Endodermal cell (in vitro differentiated cells): ENCODE measurements at regions not wholly inside any gene's neighbourhood (a gene's known extent, or its start where the extent isn't known, plus 50 kb on each side); places are given as distances from the start of the nearest gene placed in this dataset.

Experiments used
- DNase-seq: peaks from one replicate; pipeline ENCODE4 v3.0.0-alpha.2; 2017
- H3K27ac ChIP-seq: 2 replicates; pipeline ENCODE4 v1.5.1; 2013; ENCODE audit warnings: mild to moderate bottlenecking, low read depth, low read length, moderate library complexity
- H3K27me3 ChIP-seq: 2 replicates; pipeline ENCODE4 v1.6.1; 2013; ENCODE audit warnings: mild to moderate bottlenecking, low read length, moderate library complexity; ENCODE audit not compliant: insufficient read depth, control insufficient read depth, poor library complexity, severe bottlenecking
- H3K36me3 ChIP-seq: 2 replicates; pipeline ENCODE4 v1.7.0; 2013; ENCODE audit warnings: mild to moderate bottlenecking, low read length, moderate library complexity; ENCODE audit not compliant: control insufficient read depth, insufficient read depth
- H3K4me1 ChIP-seq: one replicate; pipeline ENCODE4 v1.7.0; 2013; ENCODE audit warnings: low read length; ENCODE audit not compliant: control insufficient read depth, insufficient read depth
- H3K4me3 ChIP-seq: 2 replicates; pipeline ENCODE4 v1.5.1; 2013; ENCODE audit warnings: mild to moderate bottlenecking, low read length, moderate library complexity
- H3K9ac ChIP-seq: 2 replicates; pipeline ENCODE4 v1.6.1; 2013; ENCODE audit warnings: mild to moderate bottlenecking, low read length, moderate library complexity; ENCODE audit not compliant: poor library complexity, severe bottlenecking; ENCODE audit errors: extremely low read depth
- H3K9me3 ChIP-seq: 2 replicates; pipeline ENCODE4 v1.6.1; 2013; ENCODE audit warnings: mild to moderate bottlenecking, low read length, moderate library complexity; ENCODE audit not compliant: control insufficient read depth
- H3K27ac Mint-ChIP-seq: 2 replicates; pipeline ENCODE4 v1.8.0; 2020; ENCODE audit warnings: mixed read lengths
- H3K27me3 Mint-ChIP-seq: 2 replicates; pipeline ENCODE4 v1.8.0; 2021; ENCODE audit warnings: mild to moderate bottlenecking, mixed read lengths; ENCODE audit not compliant: insufficient read depth
- H3K36me3 Mint-ChIP-seq: 2 replicates; pipeline ENCODE4 v1.8.0; 2020; ENCODE audit warnings: low read depth, mixed read lengths
- H3K4me1 Mint-ChIP-seq: 2 replicates; pipeline ENCODE4 v1.8.0; 2020; ENCODE audit warnings: mixed read lengths
- H3K4me3 Mint-ChIP-seq: 2 replicates; pipeline ENCODE4 v1.8.0; 2020; ENCODE audit warnings: mild to moderate bottlenecking, moderate library complexity, mixed read lengths
- H3K9me3 Mint-ChIP-seq: 2 replicates; pipeline ENCODE4 v1.8.0; 2020; ENCODE audit warnings: mild to moderate bottlenecking, mixed read lengths
- CTCF ChIP-seq: fragments of 200-600 bp; sonication (generic); conservative IDR thresholded peaks from 2 replicates; pipeline ENCODE4 v1.5.0; 2021; ENCODE audit warnings: antibody characterized with exemption, mild to moderate bottlenecking
- WGBS, 2 experiments: methylation state at CpG; one replicate each; pipeline versions ENCODE4 v1.1.5 to v1.1.7; 2013; ENCODE audit warnings: missing lambda C conversion rate in 2 of 2, mixed read lengths in 1 of 2; ENCODE audit not compliant: insufficient coverage in 1 of 2, insufficient read length in 1 of 2; 5-methylcytosine and 5-hydroxymethylcytosine counted together

- Mint-ChIP-seq H3K4me1 (peaks cover 6% of the 10 kb centered on the region), H3K9me3 (no peaks in the 10 kb centered on the region), H3K4me3 (no peak overlapping the region), H3K27ac (no peak overlapping the region), H3K27me3 (peaks cover 54% of the 10 kb centered on the region), H3K36me3 (no peaks in the 10 kb centered on the region)
- DNase-seq, result no peak
- no peak overlapping the region for H3K4me3 ChIP-seq
- WGBS, 2 experiments, result 95% methylated on average over 2 to 5 of the region's 5 CpGs
- H3K36me3 ChIP-seq, result no peaks in the 10 kb centered on the region
- TF ChIP-seq CTCF, result no peak
- no peaks in the 10 kb centered on the region for H3K4me1 ChIP-seq
- peaks cover 62% of the 10 kb centered on the region for H3K27me3 ChIP-seq
- no peak overlapping the region for H3K27ac ChIP-seq
- H3K9ac ChIP-seq, result no peak overlapping the region
- H3K9me3 ChIP-seq, result no peaks in the 10 kb centered on the region
Measured at GRCh38 chr9:107867738-107868137, 378.2 kb upstream of the KLF4 start.

GRCh38 chr9:107866711-107867311, 377.2 kb upstream of the KLF4 start:
- no peak for TF ChIP-seq CTCF
- H3K36me3 ChIP-seq, result no peaks in the 10 kb centered on the region
- H3K27me3 ChIP-seq, result peaks cover 71% of the 10 kb centered on the region
- no peak for DNase-seq
- Mint-ChIP-seq H3K4me1 (no peaks in the 10 kb centered on the region), H3K36me3 (no peaks in the 10 kb centered on the region), H3K27me3 (peaks cover 62% of the 10 kb centered on the region), H3K27ac (no peak overlapping the region), H3K4me3 (no peak overlapping the region), H3K9me3 (no peaks in the 10 kb centered on the region)
- H3K9me3 ChIP-seq, result no peaks in the 10 kb centered on the region
- H3K27ac ChIP-seq, result no peak overlapping the region
- H3K4me1 ChIP-seq, result no peaks in the 10 kb centered on the region
- no peak overlapping the region for H3K4me3 ChIP-seq
- no peak overlapping the region for H3K9ac ChIP-seq

DNA sequence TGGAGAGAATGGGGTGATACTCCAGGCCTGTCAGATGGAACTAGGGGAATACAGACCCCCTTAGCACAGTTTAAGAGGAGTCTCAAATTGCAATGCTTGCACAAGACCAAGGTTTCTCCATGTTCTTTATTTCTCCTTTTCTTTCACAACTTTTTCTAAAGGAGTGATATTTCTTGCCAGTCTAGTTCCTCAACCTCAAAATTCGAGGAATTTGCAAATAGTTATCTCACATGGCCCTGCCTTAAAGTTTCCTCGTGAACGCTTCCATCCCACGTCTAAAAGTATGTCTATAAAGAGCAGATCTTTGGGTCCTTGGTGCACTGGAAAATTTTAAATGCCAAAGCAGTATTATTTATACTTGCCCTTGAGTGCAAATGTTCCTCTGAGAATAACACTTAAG, 373.8 kb upstream of the KLF4 start:
- Mint-ChIP-seq H3K9me3 (no peaks in the 10 kb centered on the region), H3K4me1 (no peaks in the 10 kb centered on the region), H3K36me3 (no peaks in the 10 kb centered on the region), H3K27me3 (peaks cover 70% of the 10 kb centered on the region), H3K27ac (no peak overlapping the region), H3K4me3 (no peak overlapping the region)
- Histone ChIP-seq H3K27me3 (peaks cover 81% of the 10 kb centered on the region), H3K4me3 (no peak overlapping the region), H3K4me1 (no peaks in the 10 kb centered on the region), H3K9ac (no peak overlapping the region), H3K9me3 (no peaks in the 10 kb centered on the region), H3K27ac (no peak overlapping the region), H3K36me3 (no peaks in the 10 kb centered on the region)
- no peak for TF ChIP-seq CTCF
- 90 to 94% methylated on average over 4 of the region's 4 CpGs for WGBS, 2 experiments
- DNase-seq, result no peak
